ENCODE measurements at regions not wholly inside any gene's neighbourhood (a gene's known extent, or its start where the extent isn't known, plus 50 kb on each side); places are given as distances from the start of the nearest gene placed in this dataset.

DNA sequence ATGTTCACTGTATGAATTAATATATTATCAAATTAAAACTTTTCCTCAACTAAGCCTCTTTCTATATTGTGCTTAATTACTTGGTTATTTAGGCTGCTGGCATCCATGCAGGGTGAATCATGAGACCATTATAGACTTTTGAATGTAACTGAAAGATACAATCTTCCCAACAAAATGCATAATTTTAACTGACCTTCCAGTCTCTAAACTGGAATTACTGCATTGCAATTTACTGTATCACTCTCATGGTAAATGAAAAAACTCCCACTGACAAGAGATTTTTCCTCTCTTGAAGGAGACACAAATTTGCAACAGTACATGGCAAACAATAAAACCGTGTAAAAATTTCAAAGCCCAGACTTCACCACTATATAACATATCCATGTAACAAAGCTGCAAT lies 349.5 kb downstream of the DRD1 start:
- Histone ChIP-seq H2AK5ac (ENCODE audit: low read length) (no peak overlapping the region), H4K12ac (ENCODE audit: low read depth, low read length) (no peak overlapping the region), H4K91ac (ENCODE audit: low read depth, low read length) (no peak overlapping the region), H3K14ac (ENCODE audit: low read length) (no peak overlapping the region), H3K27me3 (ENCODE audit: insufficient read depth, low read length) (no peaks in the 10 kb centered on the region), H3K9ac (ENCODE audit: low read length) (no peak overlapping the region), H3K27ac (ENCODE audit: low read depth, low read length) (no peak overlapping the region), H3K4me1 (ENCODE audit: control insufficient read depth in 1 of 2, insufficient read depth in 2 of 2, low read length in 2 of 2) (no peaks in the 10 kb centered on the region), H3K18ac (ENCODE audit: low read length) (no peak overlapping the region), H3K4me2 (ENCODE audit: low read length) (no peak overlapping the region), H2AFZ (ENCODE audit: insufficient read depth, low read length, poor library complexity) (no peak overlapping the region), H3K79me1 (ENCODE audit: low read length) (no peaks in the 10 kb centered on the region), H2BK5ac (ENCODE audit: low read depth, low read length, poor library complexity) (no peak overlapping the region), H2BK120ac (ENCODE audit: insufficient read depth, low read length, poor library complexity) (no peak overlapping the region), H2BK12ac (ENCODE audit: low read length) (no peak overlapping the region), H3K23ac (ENCODE audit: low read length) (no peak overlapping the region), H3K4ac (ENCODE audit: low read depth, low read length) (no peak overlapping the region), H3K36me3 (ENCODE audit: control insufficient read depth in 1 of 2, insufficient read depth in 2 of 2, low read length in 2 of 2) (no peaks in the 10 kb centered on the region), H3K4me3 (ENCODE audit: low read depth, low read length) (no peak overlapping the region), H4K8ac (ENCODE audit: low read depth, low read length) (no peak overlapping the region), H3K79me2 (ENCODE audit: control insufficient read depth, insufficient read depth, low read length, poor library complexity) (no peaks in the 10 kb centered on the region), H3K9me3 (ENCODE audit: insufficient read depth, low read depth, low read length) (no peaks in the 10 kb centered on the region)
- DNase-seq: peak; percentile 44 to 95
- no CpG with 5 or more reads among the region's 1 CpG for WGBS (ENCODE audit: extremely low coverage, insufficient coverage, insufficient read length)

DNA sequence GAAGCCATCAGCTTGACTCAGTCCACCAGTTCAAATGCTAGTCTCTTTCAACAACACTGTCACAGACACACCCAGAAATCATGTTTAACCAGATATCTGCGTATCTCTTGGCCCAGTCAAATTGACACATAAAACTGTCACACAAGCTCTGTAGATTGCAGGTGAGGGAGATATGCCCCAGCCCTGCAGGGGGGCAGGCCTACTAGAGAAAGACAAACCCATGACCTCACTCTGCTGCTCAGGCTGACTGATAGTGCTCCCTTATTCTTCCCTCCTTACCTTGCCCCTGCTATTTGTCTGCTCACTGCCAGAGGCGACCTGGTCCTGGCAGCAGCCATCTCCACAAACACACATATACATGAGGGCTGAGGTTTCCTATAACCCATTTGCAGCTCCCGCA lies 351.3 kb downstream of the DRD1 start:
- Histone ChIP-seq H3K14ac (ENCODE audit: low read length) (no peak overlapping the region), H2AK5ac (ENCODE audit: low read length) (no peak overlapping the region), H3K27me3 (ENCODE audit: insufficient read depth, low read length) (no peaks in the 10 kb centered on the region), H3K4me3 (ENCODE audit: low read depth, low read length) (no peak overlapping the region), H3K36me3 (ENCODE audit: control insufficient read depth in 1 of 2, insufficient read depth in 2 of 2, low read length in 2 of 2) (no peaks in the 10 kb centered on the region), H3K79me1 (ENCODE audit: low read length) (no peaks in the 10 kb centered on the region), H3K23ac (ENCODE audit: low read length) (no peak overlapping the region), H3K4me1 (ENCODE audit: control insufficient read depth in 1 of 2, insufficient read depth in 2 of 2, low read length in 2 of 2) (no peaks in the 10 kb centered on the region), H3K9me3 (ENCODE audit: insufficient read depth, low read depth, low read length) (no peaks in the 10 kb centered on the region), H2BK12ac (ENCODE audit: low read length) (no peak overlapping the region), H3K79me2 (ENCODE audit: control insufficient read depth, insufficient read depth, low read length, poor library complexity) (no peaks in the 10 kb centered on the region), H4K8ac (ENCODE audit: low read depth, low read length) (no peak overlapping the region), H3K9ac (ENCODE audit: low read length) (no peak overlapping the region), H3K4ac (ENCODE audit: low read depth, low read length) (no peak overlapping the region), H4K12ac (ENCODE audit: low read depth, low read length) (no peak overlapping the region), H3K27ac (ENCODE audit: low read depth, low read length) (no peak overlapping the region), H4K91ac (ENCODE audit: low read depth, low read length) (no peak overlapping the region), H2BK120ac (ENCODE audit: insufficient read depth, low read length, poor library complexity) (no peak overlapping the region), H2BK5ac (ENCODE audit: low read depth, low read length, poor library complexity) (no peak overlapping the region), H2AFZ (ENCODE audit: insufficient read depth, low read length, poor library complexity) (no peak overlapping the region), H3K4me2 (ENCODE audit: low read length) (no peak overlapping the region), H3K18ac (ENCODE audit: low read length) (no peak overlapping the region)
- peak in 1 of 2 donors; percentile 10 for DNase-seq
- WGBS (ENCODE audit: extremely low coverage, insufficient coverage, insufficient read length): no CpG with 5 or more reads among the region's 3 CpGs

DNA sequence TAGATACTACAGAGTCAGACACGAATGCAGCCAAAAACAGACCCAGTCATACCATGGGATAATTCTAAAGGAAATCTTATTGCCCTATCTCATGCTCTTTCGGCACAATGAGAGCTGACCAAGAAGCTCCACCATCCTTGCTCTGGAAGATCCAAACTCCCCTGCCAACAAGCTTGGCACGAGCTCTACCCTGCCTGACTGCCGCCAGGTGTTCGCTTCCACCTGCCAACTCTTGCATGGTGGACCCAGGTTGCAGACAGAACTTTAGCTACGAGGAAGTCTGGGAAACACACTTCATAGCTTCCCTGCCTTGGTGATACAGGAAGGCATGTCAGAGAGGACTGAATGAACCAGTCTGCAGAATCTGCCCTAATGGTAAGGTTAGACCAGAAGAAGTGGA lies 355.0 kb downstream of the DRD1 start:
- no CpG with 5 or more reads among the region's 6 CpGs for WGBS (ENCODE audit: extremely low coverage, insufficient coverage, insufficient read length)
- H3K14ac ChIP-seq (ENCODE audit: low read length): no peak overlapping the region

DNA sequence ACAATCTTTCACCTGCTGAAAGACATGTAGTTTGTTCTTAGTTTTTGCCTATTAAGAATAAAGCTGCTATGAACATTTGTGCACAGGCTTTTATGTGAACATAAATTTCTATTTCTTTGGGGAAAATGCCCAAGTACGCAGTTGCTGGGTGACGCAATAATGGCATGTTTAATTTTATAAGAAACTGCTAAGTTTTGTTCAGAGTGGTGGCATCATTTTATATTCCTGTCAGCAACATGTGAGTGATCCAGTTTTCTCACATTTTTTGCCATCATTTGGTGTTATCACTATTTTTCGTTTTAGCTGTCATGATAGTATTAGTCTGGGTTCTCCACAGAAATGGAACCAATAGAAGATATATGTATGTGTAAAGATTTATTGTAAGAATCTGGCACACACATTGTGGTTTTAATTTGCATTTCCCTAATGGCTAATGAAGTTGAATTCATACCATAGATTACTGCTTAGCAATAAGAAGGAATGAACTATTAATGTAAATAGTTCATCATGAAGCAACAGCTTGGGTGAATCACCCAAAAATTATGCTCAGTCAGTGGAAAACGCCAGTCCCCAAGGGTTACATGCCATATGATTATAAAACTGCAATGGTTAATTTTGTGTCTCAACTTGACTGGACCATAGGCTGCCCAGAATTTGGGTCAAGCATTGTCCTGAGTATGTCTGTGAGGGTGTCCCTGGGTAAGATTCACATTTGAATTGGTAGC lies 358.6 kb downstream of the MSX2 start:
- Histone ChIP-seq H3K79me1 (ENCODE audit: low read length) (no peaks in the 10 kb centered on the region), H3K4ac (ENCODE audit: low read depth, low read length) (no peak overlapping the region), H3K18ac (ENCODE audit: low read length) (no peak overlapping the region), H2BK120ac (ENCODE audit: insufficient read depth, low read length, poor library complexity) (no peak overlapping the region), H3K4me2 (ENCODE audit: low read length) (no peak overlapping the region), H2AK5ac (ENCODE audit: low read length) (no peak overlapping the region), H3K36me3 (ENCODE audit: control insufficient read depth in 1 of 2, insufficient read depth in 2 of 2, low read length in 2 of 2) (no peaks in the 10 kb centered on the region), H2BK5ac (ENCODE audit: low read depth, low read length, poor library complexity) (no peak overlapping the region), H3K23ac (ENCODE audit: low read length) (no peak overlapping the region), H2AFZ (ENCODE audit: insufficient read depth, low read length, poor library complexity) (no peak overlapping the region), H3K27me3 (ENCODE audit: insufficient read depth, low read length) (no peaks in the 10 kb centered on the region), H2BK12ac (ENCODE audit: low read length) (no peak overlapping the region), H3K4me1 (ENCODE audit: control insufficient read depth in 1 of 2, insufficient read depth in 2 of 2, low read length in 2 of 2) (no peaks in the 10 kb centered on the region), H3K4me3 (ENCODE audit: low read depth, low read length) (no peak overlapping the region), H3K27ac (ENCODE audit: low read depth, low read length) (no peak overlapping the region), H4K8ac (ENCODE audit: low read depth, low read length) (no peak overlapping the region), H3K14ac (ENCODE audit: low read length) (no peak overlapping the region), H3K79me2 (ENCODE audit: control insufficient read depth, insufficient read depth, low read length, poor library complexity) (no peaks in the 10 kb centered on the region), H3K9me3 (ENCODE audit: insufficient read depth, low read depth, low read length) (no peaks in the 10 kb centered on the region), H3K9ac (ENCODE audit: low read length) (no peak overlapping the region), H4K91ac (ENCODE audit: low read depth, low read length) (no peak overlapping the region), H4K12ac (ENCODE audit: low read depth, low read length) (no peak overlapping the region)
- DNase-seq: peak; percentile 13 to 68
- no CpG with 5 or more reads among the region's 4 CpGs for WGBS (ENCODE audit: extremely low coverage, insufficient coverage, insufficient read length)

More for the DNA sequence above, 355.0 kb downstream of the DRD1 start:
- no peak for DNase-seq
- H3K18ac ChIP-seq (ENCODE audit: low read length): no peak overlapping the region
- H3K4ac ChIP-seq (ENCODE audit: low read depth, low read length): no peak overlapping the region
- H2AK5ac ChIP-seq (ENCODE audit: low read length): no peak overlapping the region
- H3K79me2 ChIP-seq (ENCODE audit: control insufficient read depth, insufficient read depth, low read length, poor library complexity): no peaks in the 10 kb centered on the region
- H3K27ac ChIP-seq (ENCODE audit: low read depth, low read length): no peak overlapping the region
- no peaks in the 10 kb centered on the region for H3K79me1 ChIP-seq (ENCODE audit: low read length)
- no peak overlapping the region for H2BK12ac ChIP-seq (ENCODE audit: low read length)
- H2BK5ac ChIP-seq (ENCODE audit: low read depth, low read length, poor library complexity): no peak overlapping the region
- no peak overlapping the region for H2AFZ ChIP-seq (ENCODE audit: insufficient read depth, low read length, poor library complexity)
- no peak overlapping the region for H4K12ac ChIP-seq (ENCODE audit: low read depth, low read length)
- H3K36me3 ChIP-seq (ENCODE audit: control insufficient read depth in 1 of 2, insufficient read depth in 2 of 2, low read length in 2 of 2): no peaks in the 10 kb centered on the region
- H2BK120ac ChIP-seq (ENCODE audit: insufficient read depth, low read length, poor library complexity): no peak overlapping the region
- H3K4me1 ChIP-seq (ENCODE audit: control insufficient read depth in 1 of 2, insufficient read depth in 2 of 2, low read length in 2 of 2): no peaks in the 10 kb centered on the region
- no peak overlapping the region for H3K4me3 ChIP-seq (ENCODE audit: low read depth, low read length)
- no peak overlapping the region for H3K4me2 ChIP-seq (ENCODE audit: low read length)
- H3K9me3 ChIP-seq (ENCODE audit: insufficient read depth, low read depth, low read length): no peaks in the 10 kb centered on the region
- no peak overlapping the region for H3K23ac ChIP-seq (ENCODE audit: low read length)
- no peak overlapping the region for H4K91ac ChIP-seq (ENCODE audit: low read depth, low read length)
- H3K9ac ChIP-seq (ENCODE audit: low read length): no peak overlapping the region
- H4K8ac ChIP-seq (ENCODE audit: low read depth, low read length): no peak overlapping the region
- no peaks in the 10 kb centered on the region for H3K27me3 ChIP-seq (ENCODE audit: insufficient read depth, low read length)
